B cell (primary cell): ENCODE measurements at regions not wholly inside any gene's neighbourhood (a gene's known extent, or its start where the extent isn't known, plus 50 kb on each side); places are given as distances from the start of the nearest gene placed in this dataset.

Experiments used
- CTCF ChIP-seq: fragments of 200-600 bp; IDR thresholded peaks from one replicate; pipeline ENCODE4 v1.8.0; 2022; ENCODE audit warnings: antibody characterized with exemption, mild to moderate bottlenecking
- EZH2 ChIP-seq: IDR thresholded peaks from 2 replicates; pipeline ENCODE4 v1.6.1; 2012; ENCODE audit warnings: borderline replicate concordance, low read depth, mild to moderate bottlenecking, moderate library complexity, low read length; ENCODE audit not compliant: insufficient read depth, poor library complexity, severe bottlenecking

GRCh38 chr17:63178530-63178929, 212.5 kb downstream of the TANC2 start:
- TF ChIP-seq CTCF (no peak), EZH2 (no peak)
